HuH-7 (cell line): ENCODE measurements at regions not wholly inside any gene's neighbourhood (a gene's known extent, or its start where the extent isn't known, plus 50 kb on each side); places are given as distances from the start of the nearest gene placed in this dataset.

Source experiments
- DNase-seq: peaks from one replicate; pipeline ENCODE4 v3.0.0; 2011; ENCODE audit warnings: low spot score

DNA sequence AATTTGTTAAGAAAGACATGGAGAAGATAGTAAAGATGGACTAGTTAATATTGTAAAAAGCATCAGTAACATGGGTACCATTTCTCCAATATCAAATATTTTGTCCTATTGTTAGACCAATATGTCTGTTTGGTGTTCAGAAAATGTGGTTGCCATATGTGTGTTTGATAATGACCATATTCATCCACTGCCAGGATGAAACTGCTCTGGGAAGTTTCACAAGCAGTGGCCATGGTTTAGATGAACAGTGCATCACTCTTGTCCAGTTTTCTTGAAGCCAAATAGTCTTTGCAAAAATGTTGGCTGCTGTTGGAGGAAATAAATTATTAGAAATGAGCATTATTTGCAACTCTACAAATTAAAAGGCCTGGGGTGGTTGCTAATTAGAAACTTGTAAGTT lies 333.8 kb downstream of the NUF2 start:
- no peak for DNase-seq

DNA sequence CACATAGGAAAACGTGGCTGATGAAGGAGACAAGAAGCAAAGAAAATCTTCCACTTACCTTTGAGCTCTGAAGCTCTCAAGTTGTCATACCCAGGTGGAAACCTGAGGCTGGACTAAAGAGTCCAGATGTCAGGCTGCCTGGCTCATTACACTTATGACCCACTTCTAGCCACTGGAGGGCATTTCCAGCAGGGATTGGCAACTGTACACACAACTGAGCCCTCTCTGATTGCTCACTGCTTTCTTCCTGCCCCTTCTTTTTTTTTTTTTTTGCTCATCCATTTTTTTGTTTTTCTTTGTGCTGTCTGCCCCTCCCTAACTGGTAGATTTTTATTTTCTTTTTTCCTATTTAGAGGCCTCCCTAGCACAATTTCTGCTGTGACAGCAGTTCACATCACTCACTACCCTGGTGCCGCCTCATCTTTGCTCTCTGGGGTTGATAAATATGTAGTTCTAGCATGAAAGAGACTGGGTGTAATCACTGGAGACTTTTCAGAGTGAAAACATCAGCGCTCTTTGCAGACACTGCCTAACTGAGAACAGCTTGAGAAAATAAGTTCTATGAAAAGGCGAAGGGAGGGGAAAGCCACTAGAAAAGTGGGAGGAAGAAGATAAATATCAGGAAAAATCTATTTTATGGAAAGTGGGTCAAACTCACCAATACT lies 334.5 kb downstream of the NUF2 start:
- DNase-seq: no peak

DNA sequence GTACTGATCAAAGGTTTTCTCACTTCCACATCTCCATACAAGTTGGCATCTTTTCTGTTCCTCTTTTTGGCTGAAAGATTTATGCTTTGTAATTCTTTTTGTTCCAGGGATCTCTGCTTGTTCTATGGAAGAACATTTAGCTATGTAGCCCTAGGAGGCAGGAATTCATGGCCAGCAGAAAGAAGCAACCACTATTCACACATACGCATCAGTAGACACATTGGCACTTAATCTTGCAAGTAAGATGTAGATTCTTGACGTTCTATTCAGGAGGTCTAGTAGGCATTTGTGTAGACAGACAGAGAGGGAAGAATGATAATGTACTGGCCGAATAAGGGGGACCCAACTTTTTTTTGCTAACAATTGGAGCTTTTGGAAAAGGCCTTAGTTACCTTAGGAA lies 336.0 kb downstream of the NUF2 start:
- DNase-seq: no peak

DNA sequence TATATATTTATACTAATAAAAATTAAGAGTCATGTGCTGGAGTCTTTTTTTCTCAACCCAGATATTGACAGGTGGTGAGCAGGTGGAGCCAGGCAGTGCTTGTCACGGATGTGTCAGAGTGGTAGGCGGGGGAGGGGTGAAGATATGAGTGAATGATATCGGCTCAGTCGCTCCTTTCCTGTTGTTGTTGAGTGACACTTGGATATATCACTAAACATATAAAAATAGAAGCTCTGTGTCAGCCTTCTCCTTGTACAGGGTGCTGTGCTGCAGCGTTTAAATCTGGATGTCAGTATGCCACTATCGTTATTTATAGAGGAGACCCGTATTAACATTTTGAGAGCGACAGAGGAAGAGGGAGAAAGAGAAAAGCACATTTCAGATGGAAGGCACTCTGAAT lies 339.6 kb downstream of the NUF2 start:
- DNase-seq: no peak

DNA sequence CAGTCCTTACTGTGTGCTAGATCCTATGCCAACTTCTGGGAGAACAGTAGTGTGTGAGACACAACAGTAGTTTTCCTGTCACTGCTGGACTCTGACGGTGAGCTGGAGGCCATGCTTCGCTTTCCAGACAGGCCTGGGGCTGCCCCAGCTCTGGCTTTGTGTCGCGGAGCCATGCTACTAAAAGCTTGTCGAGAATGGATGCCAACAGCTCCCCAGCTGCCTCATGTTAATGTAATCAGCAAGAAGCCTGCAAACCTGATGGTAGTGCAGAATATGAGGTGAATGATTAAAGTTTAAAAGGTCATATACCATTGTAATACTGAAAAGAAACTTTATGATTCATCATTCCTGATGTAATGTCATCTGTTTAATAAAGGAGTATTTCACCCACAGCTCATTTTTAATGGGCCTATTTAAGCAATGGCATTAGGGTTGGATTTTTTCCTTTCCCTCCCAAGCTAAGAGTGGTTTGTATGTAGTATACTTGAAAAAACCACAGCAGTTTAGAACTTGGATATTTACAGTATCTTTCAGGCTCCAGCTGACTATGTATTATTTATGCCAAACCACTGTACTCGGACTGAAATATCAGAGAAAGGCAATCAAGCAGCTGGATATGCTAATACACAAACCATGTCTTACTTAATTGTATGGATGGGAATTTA lies 343.0 kb downstream of the NUF2 start:
- DNase-seq: no peak

DNA sequence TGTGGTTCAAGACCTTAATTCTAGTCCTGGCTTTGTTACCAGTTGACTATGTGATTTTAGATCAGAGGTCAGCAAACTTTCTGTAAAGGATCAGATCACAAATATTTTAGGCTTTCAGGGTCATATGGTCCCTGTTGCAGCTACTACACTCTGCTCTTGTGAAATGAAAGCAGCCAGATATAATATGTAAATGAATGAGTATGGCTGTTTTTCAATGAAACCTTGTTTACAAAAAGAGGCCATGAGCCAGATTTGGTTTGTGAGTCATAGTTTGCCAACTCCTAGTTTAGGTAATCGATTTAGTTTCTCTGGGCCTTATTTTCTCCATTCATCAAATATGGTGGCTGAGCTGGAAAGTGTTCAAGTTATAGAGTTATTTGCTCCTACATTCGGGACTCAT lies 346.7 kb downstream of the NUF2 start:
- no peak for DNase-seq

DNA sequence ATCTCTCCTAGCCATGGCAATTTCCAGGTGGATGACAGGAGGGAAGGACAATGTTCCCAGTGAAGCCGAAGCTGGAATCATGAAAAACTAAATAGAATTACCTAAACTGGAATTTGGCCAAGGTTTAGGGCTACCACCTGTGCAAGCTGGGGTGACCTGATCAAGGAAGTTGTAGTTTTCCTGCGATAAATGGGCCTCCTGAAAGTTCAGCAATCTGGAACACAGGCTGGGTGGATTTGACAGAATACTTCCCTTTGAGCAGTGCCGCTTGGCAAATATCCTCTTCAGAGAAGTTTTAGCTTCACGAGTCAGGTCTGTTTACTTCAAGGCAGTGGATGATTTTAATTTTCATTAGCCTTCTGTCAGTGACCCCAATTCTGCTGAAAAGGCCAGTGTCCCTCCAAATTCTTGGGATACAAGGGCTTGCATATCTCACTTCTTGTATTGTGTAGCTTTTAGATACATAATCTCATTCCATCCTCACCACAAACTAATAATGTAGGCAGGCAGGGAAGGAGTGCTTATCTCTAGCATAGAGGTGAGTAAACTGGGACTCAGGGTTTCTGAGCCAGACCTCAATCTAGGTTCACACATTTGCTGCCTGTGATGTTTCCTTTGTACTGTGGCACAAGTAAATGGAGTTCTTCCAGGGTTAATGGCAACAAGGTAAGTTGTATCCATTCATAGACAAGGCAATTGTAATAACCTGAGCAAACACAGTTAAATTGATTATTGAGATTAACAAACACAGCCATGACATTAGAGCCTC lies 349.4 kb downstream of the NUF2 start:
- no peak for DNase-seq

DNA sequence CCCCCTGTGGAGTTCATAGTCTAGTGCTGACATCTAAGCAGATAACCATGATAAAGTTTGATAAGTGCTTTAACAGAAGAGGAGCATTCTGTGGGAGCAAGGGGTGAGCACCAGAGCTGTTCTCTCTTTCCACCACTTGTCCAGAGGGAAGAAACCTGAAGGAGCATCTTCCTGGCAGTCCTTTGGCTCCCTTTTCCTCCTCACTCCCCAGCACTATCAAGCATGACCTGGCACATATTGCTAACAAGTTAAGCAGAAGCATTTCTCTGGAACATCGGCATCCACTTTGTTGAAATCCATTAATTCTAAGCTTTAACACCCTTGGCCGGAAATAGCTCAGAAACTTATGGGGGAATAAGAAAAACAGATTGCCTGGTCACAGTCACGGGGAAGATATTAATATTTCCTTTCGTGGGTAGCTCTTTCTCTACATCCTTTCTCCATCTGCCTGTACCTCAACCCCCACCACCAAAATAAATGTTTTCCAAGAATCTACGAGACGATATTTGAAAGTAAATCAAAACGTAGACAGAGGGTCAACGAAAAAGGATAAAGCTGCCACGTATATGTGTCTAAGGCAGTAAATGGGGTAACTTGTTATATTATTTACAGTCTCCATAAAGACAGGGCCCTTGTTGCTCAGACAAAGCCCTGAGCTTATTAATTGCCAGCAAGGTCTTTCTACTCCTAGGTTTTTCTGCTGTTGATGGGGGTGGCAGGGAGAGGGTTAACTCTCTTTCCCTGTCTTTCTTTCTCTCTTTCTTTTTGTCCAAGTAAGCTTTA lies 351.4 kb downstream of the NUF2 start:
- DNase-seq: no peak

DNA sequence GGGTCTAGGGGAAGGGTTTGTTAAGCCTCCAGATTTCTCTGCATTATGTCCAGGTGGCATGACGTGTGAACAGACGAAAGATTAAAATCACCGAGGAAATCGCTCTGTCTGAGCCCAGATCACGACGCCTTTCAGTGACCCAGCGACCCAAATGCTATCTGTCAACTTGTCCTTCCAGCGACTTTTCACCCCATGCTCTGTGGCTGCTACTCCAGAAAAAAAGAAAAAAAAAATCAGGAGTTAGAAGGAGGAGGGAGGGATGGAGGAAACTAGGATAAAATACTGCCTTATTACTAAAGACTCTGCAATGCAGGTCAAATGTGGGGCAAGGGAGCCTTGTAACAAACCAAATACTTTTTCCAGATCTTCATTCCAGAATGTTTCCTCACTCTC lies 352.0 kb downstream of the NUF2 start:
- DNase-seq: no peak

DNA sequence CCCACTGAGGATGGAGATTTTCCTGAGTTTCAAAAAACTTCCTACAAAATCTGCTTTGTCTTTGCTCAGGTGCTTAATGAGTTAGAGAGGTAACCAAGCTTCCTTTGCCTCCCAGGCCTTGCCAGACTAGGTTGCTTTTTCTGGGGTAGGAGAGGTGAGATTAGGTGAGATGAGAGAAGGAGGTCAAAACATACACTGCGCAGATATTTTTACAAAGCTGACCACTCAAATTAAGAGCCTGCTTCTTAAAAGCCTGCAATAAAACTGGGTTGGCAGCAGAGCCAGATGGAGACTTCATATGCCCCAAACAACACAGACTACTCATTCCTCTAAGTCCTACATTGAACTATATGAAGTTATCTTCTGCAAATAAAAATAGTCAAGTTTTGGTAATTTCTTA lies 352.5 kb downstream of the NUF2 start:
- no peak for DNase-seq

DNA sequence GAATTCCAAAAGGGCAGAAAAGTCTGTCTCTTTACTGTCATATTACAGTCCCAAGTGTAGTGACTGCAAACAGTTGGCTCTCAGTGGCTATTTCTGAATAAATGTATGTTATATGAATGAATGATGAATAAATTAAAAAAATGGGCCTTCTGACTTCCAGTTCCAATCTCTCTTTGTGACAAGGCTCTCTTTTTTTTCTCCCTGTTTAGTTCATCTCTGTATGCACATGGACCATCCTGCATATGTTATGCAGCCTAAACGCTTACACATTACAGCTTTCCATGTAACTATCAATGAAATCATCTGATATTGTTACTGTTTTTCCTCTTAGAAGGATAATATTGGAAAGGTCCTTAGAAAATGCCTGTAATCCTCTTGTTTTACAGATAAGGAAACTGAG lies 363.0 kb downstream of the NUF2 start:
- DNase-seq: no peak

DNA sequence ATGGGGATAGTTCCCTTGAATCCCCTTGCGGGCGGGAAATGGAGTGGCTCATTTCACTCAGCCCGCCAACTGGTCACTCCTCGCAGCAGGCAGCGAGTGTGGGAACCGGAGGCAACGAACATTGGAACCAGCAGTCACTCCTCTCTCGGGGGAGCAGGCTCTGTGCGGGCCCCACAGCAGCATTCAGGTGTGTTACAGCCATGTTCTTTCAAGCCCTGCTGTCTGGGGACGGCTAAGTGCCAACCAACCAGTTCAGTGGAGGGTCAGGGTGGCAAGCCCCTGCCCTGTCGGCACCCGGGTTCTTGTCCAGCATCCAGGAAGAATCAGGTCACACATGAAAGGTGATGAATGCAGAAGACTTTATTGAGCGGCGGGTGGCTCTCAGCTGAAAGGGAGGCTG lies 370.5 kb downstream of the NUF2 start:
- no peak for DNase-seq

DNA sequence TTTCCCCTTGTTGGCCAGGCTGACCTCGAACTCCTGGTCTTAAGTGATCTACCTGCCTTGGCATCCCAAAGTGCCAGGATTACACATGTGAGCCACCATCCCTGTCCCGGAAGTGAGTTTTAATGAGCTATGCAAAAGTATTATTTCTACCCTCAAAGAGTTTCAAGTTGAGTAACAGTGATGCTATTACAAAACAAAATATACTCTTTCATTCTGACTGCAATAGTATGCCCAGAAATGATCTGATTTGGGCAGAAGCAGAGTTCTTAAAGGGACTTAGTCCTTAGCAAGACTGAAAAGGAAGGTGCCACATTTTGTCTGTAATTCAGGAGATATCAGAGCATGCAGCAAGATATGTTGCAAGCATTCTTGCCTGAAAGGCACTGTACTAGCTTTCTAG lies 375.4 kb downstream of the NUF2 start:
- no peak for DNase-seq

DNA sequence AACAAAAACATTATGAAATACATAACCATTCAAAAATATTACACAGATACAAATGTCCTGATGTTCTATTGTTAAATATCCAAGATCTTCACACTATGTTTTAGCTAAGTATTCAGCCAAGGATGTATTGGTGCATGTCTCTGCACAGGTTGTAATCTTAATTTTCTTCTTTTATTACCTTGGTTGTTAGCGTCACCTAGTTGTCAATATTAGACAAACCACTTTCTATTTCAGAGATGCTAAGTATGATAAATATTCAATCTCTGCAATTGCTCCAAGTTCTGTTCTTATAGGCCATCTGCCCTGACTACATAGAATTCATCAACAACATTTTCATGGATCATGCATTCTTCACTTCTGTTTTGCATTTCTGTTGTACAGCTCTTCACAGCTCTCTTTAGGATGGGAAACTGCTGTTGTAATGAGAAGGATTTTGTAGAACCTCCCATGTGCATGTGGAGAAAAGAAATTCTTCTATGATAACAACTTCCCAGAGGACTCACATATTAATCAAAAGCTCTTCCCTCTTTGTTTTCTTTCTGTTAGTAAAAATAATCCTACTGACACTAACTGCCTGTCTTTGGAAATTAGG lies 380.1 kb downstream of the NUF2 start:
- no peak for DNase-seq

DNA sequence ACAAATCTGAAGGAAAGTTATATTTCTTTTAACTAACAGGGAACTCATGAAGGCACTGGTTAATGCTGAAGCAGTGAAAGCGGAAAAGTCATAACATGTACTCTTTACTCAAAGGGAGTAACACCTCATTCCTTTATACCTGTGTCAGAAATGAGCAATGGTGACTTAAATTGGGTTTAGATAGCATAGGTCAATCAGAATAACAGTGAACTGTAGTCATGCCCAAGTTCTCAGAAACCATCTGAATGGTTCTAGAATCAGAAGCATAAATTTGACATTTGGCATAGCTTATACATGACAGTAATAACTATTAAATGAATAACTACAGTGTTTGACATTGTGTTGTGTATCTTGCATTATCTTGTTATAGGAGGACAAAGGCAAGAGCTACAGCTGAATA lies 382.0 kb downstream of the NUF2 start:
- DNase-seq: no peak

DNA sequence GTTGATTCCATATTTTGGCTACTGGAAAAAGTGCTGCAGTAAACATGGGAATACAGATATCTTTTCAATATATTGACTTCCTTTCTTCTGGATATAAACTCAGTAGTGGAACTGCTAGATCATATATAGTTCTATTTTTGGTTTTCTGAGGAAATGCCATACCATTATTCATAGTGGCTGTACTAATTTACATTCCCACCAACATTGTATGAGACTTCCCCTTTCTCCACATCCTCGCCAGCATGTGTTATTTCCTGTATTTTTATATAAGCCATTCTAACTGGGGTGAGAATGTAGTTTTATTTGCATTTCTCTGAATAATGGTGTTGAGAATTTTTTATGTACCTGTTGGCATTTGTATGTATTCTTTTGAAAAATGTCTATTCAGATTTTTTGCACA lies 385.2 kb downstream of the NUF2 start:
- DNase-seq: no peak

DNA sequence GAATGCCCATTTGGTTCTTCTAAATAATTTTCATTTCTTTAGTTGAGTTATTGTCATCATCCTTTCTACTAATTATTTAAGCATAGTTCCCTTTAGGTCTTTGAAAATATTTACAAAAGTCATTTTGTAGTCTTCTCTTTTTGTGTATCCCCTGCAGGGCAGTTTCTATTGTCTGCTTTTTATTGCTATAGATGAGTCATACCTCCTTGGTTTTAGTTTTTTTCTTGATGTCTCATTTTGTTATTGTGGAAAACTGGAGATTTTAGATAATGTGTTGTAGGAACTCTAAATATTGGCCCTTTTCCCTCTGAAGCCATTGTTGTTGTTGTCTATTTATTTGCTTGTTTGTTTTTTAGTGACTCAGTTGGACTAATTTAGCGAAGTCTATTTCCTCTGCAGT lies 387.9 kb downstream of the NUF2 start:
- DNase-seq: no peak

DNA sequence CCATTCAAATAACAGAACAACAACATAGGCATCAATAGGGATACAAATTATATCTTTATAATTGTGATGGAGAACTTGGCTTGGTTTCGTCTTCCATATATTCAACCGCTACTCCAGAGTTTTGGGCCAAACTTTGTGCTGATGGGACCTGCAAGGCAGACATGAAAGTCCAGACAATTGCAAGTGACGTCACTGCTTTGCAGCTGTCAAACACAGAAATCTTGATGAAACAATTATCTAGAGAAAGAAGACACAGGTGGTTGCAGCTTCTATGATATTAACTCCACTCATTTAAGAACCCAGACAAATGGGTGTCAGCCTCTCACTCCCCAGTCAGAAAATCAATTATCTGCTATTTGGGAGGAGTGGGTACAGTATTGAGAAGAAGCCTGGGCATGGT lies 390.6 kb downstream of the NUF2 start:
- no peak for DNase-seq

DNA sequence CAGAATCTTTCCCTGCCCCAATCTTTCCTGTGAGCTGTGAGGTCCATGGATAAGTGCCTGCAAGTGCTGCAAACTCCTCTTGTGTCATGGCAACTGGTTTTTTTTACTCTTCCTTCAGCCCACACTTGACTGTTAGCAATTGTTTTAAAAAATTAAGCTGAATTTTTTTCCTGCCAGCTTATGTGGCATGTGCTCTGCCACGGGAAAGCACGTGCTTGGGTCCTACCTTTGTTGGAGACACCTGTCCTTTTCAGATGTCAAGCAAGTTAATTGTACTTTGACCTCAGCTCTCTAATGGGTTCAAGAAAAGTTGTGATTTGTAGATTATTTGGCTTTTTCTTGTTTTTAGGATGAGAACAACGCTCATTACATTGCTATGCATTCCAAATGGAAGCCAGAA lies 398.5 kb downstream of the NUF2 start:
- no peak for DNase-seq

DNA sequence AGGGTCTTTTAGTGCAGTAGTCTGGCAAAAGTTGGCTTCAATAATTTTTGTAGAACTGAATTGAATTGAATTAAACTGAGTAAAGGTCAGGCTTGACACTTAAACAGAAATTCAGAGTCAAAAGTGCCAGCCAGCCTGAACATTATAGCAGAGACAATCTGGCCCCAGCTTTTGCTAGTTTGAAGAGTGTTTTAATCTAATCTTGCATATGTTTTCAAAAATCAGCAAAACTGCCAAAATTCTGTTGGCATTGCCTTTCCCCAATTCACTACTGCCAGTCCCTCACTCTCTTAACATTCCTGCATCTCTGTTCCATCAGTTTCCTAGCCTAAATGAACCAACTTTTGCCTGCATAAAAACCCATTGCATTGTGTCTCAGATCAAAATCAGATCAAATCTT lies 403.8 kb downstream of the NUF2 start:
- no peak for DNase-seq

DNA sequence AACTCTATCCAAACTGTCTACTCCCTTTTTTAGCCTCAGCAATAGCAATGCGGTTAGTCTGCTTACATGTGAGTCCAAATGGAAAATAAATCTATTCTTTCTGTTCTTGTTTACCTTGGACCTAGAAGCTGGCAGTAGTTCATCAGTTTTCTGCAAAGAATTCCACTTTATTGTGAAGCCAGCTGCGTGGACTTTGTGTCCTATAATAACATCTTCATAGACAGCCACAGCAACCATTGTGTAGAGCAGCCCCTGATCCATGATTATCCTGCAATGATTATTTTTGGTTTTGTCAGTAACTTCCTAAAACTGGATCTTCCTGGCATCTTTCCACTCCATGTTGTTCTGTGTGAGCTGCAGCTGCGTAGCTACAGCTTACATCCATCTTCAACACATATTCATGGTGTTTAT lies 408.7 kb downstream of the NUF2 start:
- DNase-seq: no peak

DNA sequence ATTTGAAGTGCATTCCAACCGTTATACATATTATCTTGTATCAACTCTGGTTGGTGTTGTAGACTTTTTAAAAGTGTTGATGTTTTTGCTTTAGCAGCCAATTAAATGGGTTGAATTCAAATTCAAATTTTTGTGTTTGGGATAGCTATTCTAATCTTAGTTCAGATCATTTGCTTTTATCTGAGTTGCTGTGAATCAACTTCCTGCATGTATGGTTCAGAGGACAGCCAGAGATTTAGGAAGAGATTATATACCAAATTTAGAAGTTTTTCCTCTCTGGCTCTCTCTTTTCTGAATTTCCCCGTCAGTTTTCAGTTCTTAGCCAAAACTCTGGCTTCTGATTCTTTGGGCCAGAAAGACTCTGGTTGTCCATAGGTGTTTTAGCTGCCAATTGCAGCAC lies 415.5 kb downstream of the NUF2 start:
- no peak for DNase-seq
